ENCODE measurements at regions not wholly inside any gene's neighbourhood (a gene's known extent, or its start where the extent isn't known, plus 50 kb on each side); places are given as distances from the start of the nearest gene placed in this dataset.

- Histone ChIP-seq H3K4me3 (no peak overlapping the region), H3K9me3 (peaks cover 0 to 22% (median 6%) of the 10 kb centered on the region in 8 donors), H3K27me3 (replicated peaks in 1 of 7) (peaks cover 0 to 32% (median 0%) of the 10 kb centered on the region in 7 donors), H3K4me1 (peaks cover 0 to 28% (median 7%) of the 10 kb centered on the region in 6 donors), H3K27ac (no peak overlapping the region), H3K36me3 (no peaks in the 10 kb centered on the region)
- intact Hi-C loops (cut with DNase I; ENCODE audit: low total_unique reads): no loop called here
- DNase-seq: no peak
- 58 to 83% (median 63%) methylated on average over 5 of the region's 5 CpGs for WGBS, 5 donors
- TF ChIP-seq POLR2AphosphoS5 (IDR thresholded peaks at IDR 0.05) (no peak), CTCF (IDR thresholded peaks at IDR 0.05 in 8 of 11, conservative IDR thresholded peaks at IDR 0.05 in 3 of 11) (no peak), POLR2A (IDR thresholded peaks at IDR 0.05) (no peak)
Observed at GRCh38 chr15:93154666-93155065, 65.7 kb upstream of the RGMA start.

- intact Hi-C loops (cut with DNase I; ENCODE audit: low total_unique reads): no loop called here
- no peak for TF ChIP-seq POLR2A (IDR thresholded peaks at IDR 0.05)
- no peak for TF ChIP-seq POLR2AphosphoS5 (IDR thresholded peaks at IDR 0.05)
- no peak for TF ChIP-seq CTCF (IDR thresholded peaks at IDR 0.05 in 8 of 11, conservative IDR thresholded peaks at IDR 0.05 in 3 of 11)
Observed at GRCh38 chr15:93152951-93153350, 63.9 kb upstream of the RGMA start.

GRCh38 chr15:93152360-93152759 is 63.3 kb upstream of the RGMA start:
- Histone ChIP-seq H3K4me1 (peaks cover 0 to 28% (median 7%) of the 10 kb centered on the region in 6 donors), H3K27ac (no peak overlapping the region), H3K4me3 (no peak overlapping the region), H3K27me3 (replicated peaks in 1 of 7) (peaks cover 0 to 33% (median 0%) of the 10 kb centered on the region in 7 donors), H3K9me3 (peaks cover 0 to 22% (median 6%) of the 10 kb centered on the region in 8 donors), H3K36me3 (no peaks in the 10 kb centered on the region)
- DNase-seq: peak; percentile 81
- TF ChIP-seq POLR2AphosphoS5 (IDR thresholded peaks at IDR 0.05) (peak in 2 of 3 donors; percentile 24 to 57), CTCF (IDR thresholded peaks at IDR 0.05 in 8 of 11, conservative IDR thresholded peaks at IDR 0.05 in 3 of 11) (no peak)
- WGBS, 5 donors: 23 to 31% (median 27%) methylated on average over 5 of the region's 5 CpGs
- intact Hi-C loops (cut with DNase I; ENCODE audit: low total_unique reads): no loop called here

More at GRCh38 chr15:93152951-93153350, 63.9 kb upstream of the RGMA start:
- Histone ChIP-seq H3K4me3 (no peak overlapping the region), H3K27me3 (replicated peaks in 1 of 7) (peaks cover 0 to 33% (median 0%) of the 10 kb centered on the region in 7 donors), H3K36me3 (no peaks in the 10 kb centered on the region), H3K9me3 (peaks cover 0 to 22% (median 6%) of the 10 kb centered on the region in 8 donors), H3K4me1 (peaks cover 0 to 28% (median 7%) of the 10 kb centered on the region in 6 donors), H3K27ac (no peak overlapping the region)
- no peak for DNase-seq
- 56 to 70% (median 62%) methylated on average over 6 of the region's 6 CpGs for WGBS, 5 donors

GRCh38 chr15:93150910-93151881 is 62.2 kb upstream of the RGMA start:
- Histone ChIP-seq H3K4me3 (no peak overlapping the region), H3K36me3 (no peaks in the 10 kb centered on the region), H3K27me3 (replicated peaks in 1 of 7) (peaks cover 0 to 33% (median 0%) of the 10 kb centered on the region in 7 donors), H3K9me3 (peaks cover 0 to 17% (median 6%) of the 10 kb centered on the region in 8 donors), H3K4me1 (peaks cover 0 to 28% (median 7%) of the 10 kb centered on the region in 6 donors), H3K27ac (no peak overlapping the region)
- no peak for TF ChIP-seq POLR2A (IDR thresholded peaks at IDR 0.05)
- TF ChIP-seq POLR2AphosphoS5 (IDR thresholded peaks at IDR 0.05): no peak
- no peak for TF ChIP-seq CTCF (IDR thresholded peaks at IDR 0.05 in 8 of 11, conservative IDR thresholded peaks at IDR 0.05 in 3 of 11)
- no peak for DNase-seq
- intact Hi-C loops (cut with DNase I; ENCODE audit: low total_unique reads): no loop called here
- 43 to 50% (median 45%) methylated on average over 14 of the region's 14 CpGs for WGBS, 5 donors

All from spleen (tissue), 11 donors.